ENCODE measurements at regions not wholly inside any gene's neighbourhood (a gene's known extent, or its start where the extent isn't known, plus 50 kb on each side); places are given as distances from the start of the nearest gene placed in this dataset.

DNA sequence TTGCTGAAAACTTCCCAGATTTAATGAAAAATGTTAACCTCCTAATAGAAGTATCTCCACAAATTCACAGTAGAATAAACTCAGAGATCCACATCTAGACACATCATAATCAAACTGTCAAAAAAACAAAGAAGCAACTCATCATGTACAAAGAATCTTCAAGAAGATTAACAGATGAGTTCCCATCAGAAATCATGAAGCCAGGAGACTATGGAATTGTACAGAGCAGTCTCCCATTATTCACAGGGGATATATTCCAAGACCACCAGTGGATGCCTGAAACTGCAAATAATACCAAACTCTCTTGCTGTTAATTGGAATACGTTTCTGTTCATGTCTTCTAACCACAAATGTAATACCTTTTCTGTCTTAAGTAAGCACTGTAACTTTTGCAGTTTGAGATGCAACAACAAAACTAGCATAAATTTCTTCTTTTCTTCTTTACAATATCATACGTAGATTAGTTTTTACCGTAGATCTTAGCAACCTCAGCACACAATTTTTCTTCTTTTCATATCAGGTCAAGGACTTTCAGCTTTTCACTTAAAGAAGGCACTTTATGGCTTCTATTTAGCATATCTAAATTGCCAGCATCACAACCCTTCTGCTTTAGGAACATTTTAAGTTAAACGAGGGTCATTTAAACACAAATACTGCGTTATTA lies 70.3 kb upstream of the MIR17HG start:
- Histone ChIP-seq H3K36me3 (no peaks in the 10 kb centered on the region), H3K27me3 (no peaks in the 10 kb centered on the region), H3K4me1 (no peaks in the 10 kb centered on the region), H3K9me3 (no peaks in the 10 kb centered on the region), H3K4me3 (no peak overlapping the region), H3K27ac (no peak overlapping the region)
- FAIRE-seq: no peak
- intact Hi-C loops (cut with DNase I): no loop called here
- no peak for DNase-seq
- WGBS, 2 donors: 66 to 70% methylated on average over 5 of the region's 5 CpGs
- no peak for ATAC-seq
- TF ChIP-seq, protein P1, sequence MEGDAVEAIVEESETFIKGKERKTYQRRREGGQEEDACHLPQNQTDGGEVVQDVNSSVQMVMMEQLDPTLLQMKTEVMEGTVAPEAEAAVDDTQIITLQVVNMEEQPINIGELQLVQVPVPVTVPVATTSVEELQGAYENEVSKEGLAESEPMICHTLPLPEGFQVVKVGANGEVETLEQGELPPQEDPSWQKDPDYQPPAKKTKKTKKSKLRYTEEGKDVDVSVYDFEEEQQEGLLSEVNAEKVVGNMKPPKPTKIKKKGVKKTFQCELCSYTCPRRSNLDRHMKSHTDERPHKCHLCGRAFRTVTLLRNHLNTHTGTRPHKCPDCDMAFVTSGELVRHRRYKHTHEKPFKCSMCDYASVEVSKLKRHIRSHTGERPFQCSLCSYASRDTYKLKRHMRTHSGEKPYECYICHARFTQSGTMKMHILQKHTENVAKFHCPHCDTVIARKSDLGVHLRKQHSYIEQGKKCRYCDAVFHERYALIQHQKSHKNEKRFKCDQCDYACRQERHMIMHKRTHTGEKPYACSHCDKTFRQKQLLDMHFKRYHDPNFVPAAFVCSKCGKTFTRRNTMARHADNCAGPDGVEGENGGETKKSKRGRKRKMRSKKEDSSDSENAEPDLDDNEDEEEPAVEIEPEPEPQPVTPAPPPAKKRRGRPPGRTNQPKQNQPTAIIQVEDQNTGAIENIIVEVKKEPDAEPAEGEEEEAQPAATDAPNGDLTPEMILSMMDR (IDR thresholded peaks at IDR 0.05): no peak

DNA sequence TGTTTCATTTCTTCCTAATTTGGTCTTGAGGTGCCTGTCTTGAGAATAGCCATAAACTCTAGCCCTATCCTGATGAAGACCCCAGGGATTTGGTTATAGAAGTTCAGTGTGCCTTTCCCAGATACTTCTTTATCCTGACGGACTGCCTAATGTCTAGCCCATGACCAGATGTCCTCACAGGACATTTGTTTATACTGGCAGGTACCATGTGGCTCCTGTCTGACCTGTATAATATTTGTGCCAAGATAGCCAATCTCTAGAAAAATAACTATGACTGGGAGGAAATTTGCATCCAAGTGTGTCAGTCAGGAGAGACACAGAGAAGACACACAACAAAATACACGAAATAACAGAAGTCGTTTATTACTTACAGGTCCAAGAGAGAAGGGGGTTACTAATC lies 69.2 kb upstream of the MIR17HG start:
- H3K4me3 ChIP-seq: no peak overlapping the region
- no peak overlapping the region for H3K27ac ChIP-seq
- DNase-seq: no peak
- 53 to 70% methylated on average over 3 of the region's 3 CpGs for whole genome bisulfite sequencing, 2 donors
- no peak for ATAC-seq
- intact Hi-C loops (cut with DNase I): no loop called here
- TF ChIP-seq, protein P1 (IDR thresholded peaks at IDR 0.05): no peak
- H3K4me1 ChIP-seq: no peaks in the 10 kb centered on the region
- no peaks in the 10 kb centered on the region for H3K9me3 ChIP-seq
- no peak for FAIRE-seq
- H3K36me3 ChIP-seq: no peaks in the 10 kb centered on the region
- no peaks in the 10 kb centered on the region for H3K27me3 ChIP-seq

DNA sequence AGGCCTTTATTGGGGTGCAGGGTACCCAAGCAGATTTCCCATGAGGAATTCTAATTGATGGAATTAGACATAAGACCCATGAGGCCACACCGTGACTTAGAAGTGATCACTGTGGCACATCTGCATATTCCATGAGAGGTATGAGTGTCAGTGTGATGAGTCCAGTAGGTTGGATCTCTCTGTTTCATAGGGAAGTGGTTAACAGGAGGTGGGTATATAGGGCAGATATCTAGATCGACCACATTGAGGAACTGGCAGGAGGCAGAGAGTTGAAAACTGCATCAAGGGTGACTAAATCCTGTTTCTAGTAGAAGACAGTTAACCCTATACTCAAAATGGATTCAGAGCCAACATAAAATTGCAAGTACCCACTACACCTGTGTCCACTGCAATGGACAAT lies 68.6 kb upstream of the MIR17HG start:
- intact Hi-C loops (cut with DNase I): no loop called here
- Histone ChIP-seq H3K9me3 (no peaks in the 10 kb centered on the region), H3K27me3 (no peaks in the 10 kb centered on the region), H3K4me3 (no peak overlapping the region), H3K27ac (no peak overlapping the region), H3K36me3 (no peaks in the 10 kb centered on the region), H3K4me1 (no peaks in the 10 kb centered on the region)
- FAIRE-seq: no peak
- ATAC-seq: no peak
- WGBS, 2 donors: 65 to 81% methylated on average over 2 of the region's 2 CpGs
- TF ChIP-seq, protein P1 (IDR thresholded peaks at IDR 0.05): no peak
- DNase-seq: no peak

DNA sequence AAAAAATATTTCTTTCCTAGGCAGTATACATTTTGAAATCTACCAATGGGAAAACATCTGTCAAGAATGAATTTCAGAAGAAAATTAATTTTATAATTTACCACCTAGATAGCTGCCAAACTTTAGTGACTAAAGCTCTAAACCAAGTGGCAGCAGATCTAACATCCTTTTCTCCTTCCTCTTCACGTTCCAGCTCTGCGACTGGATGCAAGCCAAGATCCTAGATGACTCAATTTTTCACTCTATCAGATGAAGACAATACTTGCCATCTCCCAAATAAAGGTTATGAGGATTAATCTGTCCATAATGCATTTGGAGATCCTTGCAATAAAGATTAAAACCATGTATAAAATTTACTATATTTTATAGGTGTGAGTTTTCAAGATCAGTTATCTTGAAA lies 66.7 kb upstream of the MIR17HG start:
- FAIRE-seq (no peak), DNase-seq (no peak), ATAC-seq (no peak)
- no peak overlapping the region for H3K4me3 ChIP-seq
- no peaks in the 10 kb centered on the region for H3K9me3 ChIP-seq
- H3K27ac ChIP-seq: no peak overlapping the region
- TF ChIP-seq, protein P1 (IDR thresholded peaks at IDR 0.05): no peak
- 49 to 50% methylated on average over 2 of the region's 2 CpGs for WGBS, 2 donors
- no peaks in the 10 kb centered on the region for H3K36me3 ChIP-seq
- H3K27me3 ChIP-seq: no peaks in the 10 kb centered on the region
- intact Hi-C loops (cut with DNase I): no loop called here
- H3K4me1 ChIP-seq: no peaks in the 10 kb centered on the region

DNA sequence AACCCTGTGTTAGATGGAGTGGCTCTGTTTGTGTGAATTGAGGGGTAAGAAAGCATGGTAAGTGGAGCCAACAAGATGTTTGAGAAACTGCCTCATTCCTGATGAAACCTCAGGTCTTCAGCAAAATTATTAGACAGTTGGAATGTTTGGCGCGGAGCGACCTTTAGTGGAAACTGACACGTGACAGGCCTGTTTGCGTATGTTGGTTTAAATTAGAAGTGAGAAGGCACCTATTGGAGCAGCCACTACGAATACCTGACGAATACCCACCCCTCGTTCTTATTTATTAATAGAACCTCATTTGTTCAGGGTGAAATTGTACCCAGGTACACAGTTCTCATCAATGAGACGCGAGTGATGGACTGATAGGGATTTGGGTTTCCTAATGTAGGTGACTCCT lies 63.2 kb upstream of the MIR17HG start:
- H3K4me3 ChIP-seq: no peak overlapping the region
- no peaks in the 10 kb centered on the region for H3K4me1 ChIP-seq
- H3K27me3 ChIP-seq: no peaks in the 10 kb centered on the region
- intact Hi-C loops (cut with DNase I): no loop called here
- TF ChIP-seq, protein P1 (IDR thresholded peaks at IDR 0.05): no peak
- 83 to 90% methylated on average over 10 of the region's 10 CpGs for WGBS, 2 donors
- ATAC-seq (no peak), DNase-seq (no peak), FAIRE-seq (no peak)
- no peak overlapping the region for H3K27ac ChIP-seq
- no peaks in the 10 kb centered on the region for H3K9me3 ChIP-seq
- no peaks in the 10 kb centered on the region for H3K36me3 ChIP-seq
